ENCODE measurements at regions not wholly inside any gene's neighbourhood (a gene's known extent, or its start where the extent isn't known, plus 50 kb on each side); places are given as distances from the start of the nearest gene placed in this dataset.

DNA sequence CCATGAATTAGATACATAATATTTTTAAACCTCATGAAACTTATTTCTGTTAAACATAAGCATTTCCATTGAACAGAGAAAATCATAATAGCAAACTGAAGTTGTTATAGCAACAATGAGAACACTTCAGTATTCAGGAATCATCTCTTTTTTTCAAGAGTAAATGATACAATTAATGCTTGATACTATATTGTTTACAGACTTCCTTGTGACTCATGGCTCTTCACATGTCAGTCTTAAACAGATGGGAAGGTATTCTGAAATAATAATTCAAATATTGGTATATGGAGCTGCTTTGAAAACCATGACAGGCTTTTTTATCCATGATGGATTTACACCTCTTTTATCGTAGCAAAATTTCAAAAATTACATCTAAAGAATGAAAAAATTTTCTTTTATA is 226.5 kb upstream of the RBMS1 start:
- Mint-ChIP-seq H3K4me3 (ENCODE audit: unreplicated experiment) (no peak overlapping the region), H3K4me1 (ENCODE audit: low read depth, unreplicated experiment) (no peaks in the 10 kb centered on the region), H3K27me3 (ENCODE audit: unreplicated experiment) (no peaks in the 10 kb centered on the region), H3K36me3 (ENCODE audit: unreplicated experiment) (no peaks in the 10 kb centered on the region), H3K27ac (ENCODE audit: unreplicated experiment) (no peak overlapping the region), H3K9me3 (ENCODE audit: unreplicated experiment) (no peaks in the 10 kb centered on the region)
- no peak for TF ChIP-seq CTCF (IDR thresholded peaks at IDR 0.05; ENCODE audit: partially characterized antibody, unreplicated experiment)
- DNase-seq = no peak

DNA sequence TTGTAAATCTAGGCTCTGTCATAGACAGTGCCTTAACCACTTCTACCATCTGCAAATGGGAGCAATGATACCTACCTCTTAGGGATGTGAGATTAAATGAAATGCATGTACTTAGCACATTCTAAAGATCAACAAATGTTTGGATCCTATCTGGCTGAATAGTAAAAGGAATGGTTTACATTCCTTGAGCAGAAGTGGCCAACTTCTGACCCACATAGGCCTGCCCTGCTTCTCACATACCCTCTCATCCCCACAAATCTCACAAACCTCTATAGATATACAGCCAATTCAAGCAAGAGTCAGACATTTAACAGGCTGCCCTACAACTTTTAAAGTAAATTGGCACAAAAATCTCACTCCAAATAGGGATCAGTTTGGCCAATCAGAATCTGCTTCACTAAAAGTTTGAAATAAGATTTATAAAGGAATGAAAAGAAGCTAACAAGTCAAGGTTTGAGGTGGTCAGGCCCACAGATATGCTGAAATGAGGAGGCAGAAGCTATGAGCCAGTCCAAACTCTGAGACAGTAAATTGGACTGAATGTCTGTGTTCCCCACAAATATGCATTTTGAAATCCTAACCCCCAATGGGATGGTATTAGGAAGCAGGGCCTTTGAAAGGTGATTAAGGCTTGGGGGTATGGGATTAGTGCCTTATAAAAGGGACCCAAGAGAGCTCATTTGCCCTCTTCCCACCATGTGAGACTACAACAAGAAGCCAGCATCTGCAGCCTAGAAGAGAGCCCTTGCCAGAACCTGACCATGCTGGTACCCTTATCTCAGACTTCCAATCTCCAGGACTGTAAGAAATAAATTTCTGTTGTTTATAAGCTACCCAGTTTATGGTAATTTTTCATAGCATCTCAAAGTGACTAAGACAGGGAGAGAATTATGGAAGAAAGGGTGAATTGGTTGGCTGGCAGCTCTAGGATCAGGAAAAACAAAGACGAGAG is 227.8 kb upstream of the RBMS1 start:
- Mint-ChIP-seq H3K27ac (ENCODE audit: unreplicated experiment) (no peak overlapping the region), H3K9me3 (ENCODE audit: unreplicated experiment) (no peaks in the 10 kb centered on the region), H3K27me3 (ENCODE audit: unreplicated experiment) (no peaks in the 10 kb centered on the region), H3K4me1 (ENCODE audit: low read depth, unreplicated experiment) (no peaks in the 10 kb centered on the region), H3K36me3 (ENCODE audit: unreplicated experiment) (no peaks in the 10 kb centered on the region), H3K4me3 (ENCODE audit: unreplicated experiment) (no peak overlapping the region)
- DNase-seq = no peak
- no peak for TF ChIP-seq CTCF (IDR thresholded peaks at IDR 0.05; ENCODE audit: partially characterized antibody, unreplicated experiment)

DNA sequence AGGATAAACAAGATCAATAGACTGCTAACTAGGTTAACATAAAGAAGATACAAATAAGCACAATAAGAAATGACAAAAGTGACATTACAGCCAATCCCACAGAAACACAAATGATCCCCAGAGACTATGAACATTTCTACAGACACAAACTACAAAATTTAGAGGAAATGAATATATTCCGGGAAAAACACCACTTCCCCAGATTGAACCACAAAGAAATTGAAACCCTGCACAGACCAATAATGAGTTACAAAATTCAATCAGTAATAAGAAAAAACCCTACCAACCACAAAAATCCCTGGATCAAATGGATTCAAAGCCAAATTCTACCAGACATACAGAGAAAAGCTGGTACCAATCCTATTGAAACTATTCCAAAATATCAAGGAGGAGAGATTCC is 232.4 kb upstream of the RBMS1 start:
- Mint-ChIP-seq H3K9me3 (ENCODE audit: unreplicated experiment) (no peaks in the 10 kb centered on the region), H3K27ac (ENCODE audit: unreplicated experiment) (no peak overlapping the region), H3K4me3 (ENCODE audit: unreplicated experiment) (no peak overlapping the region), H3K27me3 (ENCODE audit: unreplicated experiment) (no peaks in the 10 kb centered on the region), H3K4me1 (ENCODE audit: low read depth, unreplicated experiment) (no peaks in the 10 kb centered on the region), H3K36me3 (ENCODE audit: unreplicated experiment) (no peaks in the 10 kb centered on the region)
- DNase-seq = no peak
- TF ChIP-seq CTCF (IDR thresholded peaks at IDR 0.05; ENCODE audit: partially characterized antibody, unreplicated experiment) = no peak

DNA sequence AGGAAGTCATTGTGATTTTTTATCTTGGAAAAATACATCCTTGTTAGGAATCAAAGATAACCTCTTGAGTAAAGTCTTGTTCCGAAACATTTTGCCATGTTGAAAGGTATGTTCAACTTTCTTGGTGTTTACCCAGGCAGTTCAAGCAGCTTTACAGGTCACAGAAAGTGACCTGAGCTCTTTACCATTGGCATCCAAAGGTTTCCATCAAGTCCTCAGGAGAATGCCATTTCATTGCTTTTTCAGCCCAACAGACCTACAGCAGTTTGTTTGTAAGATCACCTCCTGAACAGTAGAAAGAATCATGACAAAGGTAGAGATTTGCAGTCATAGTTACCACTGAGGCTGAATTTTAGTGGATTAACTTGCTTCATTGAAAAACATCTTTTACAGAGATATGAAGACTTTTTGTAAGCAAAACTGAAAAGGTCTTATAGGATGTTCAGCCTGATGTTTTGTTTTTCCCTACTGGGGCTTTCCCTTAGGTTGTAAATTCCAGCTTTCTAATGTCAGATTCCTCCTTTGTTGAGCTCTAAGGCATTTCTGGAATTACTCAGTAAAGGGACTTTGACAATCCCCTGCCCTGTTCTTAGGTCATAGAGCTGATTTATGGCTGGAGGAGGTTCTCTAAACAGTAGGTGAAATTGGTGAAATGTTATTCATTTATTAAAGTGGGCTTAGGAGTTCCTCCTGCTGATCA is 236.8 kb upstream of the RBMS1 start:
- H3K27ac Mint-ChIP-seq (ENCODE audit: unreplicated experiment) = no peak overlapping the region
- no peak overlapping the region for H3K4me3 Mint-ChIP-seq (ENCODE audit: unreplicated experiment)
- TF ChIP-seq CTCF (IDR thresholded peaks at IDR 0.05; ENCODE audit: partially characterized antibody, unreplicated experiment) = no peak
- no peaks in the 10 kb centered on the region for H3K9me3 Mint-ChIP-seq (ENCODE audit: unreplicated experiment)
- DNase-seq = no peak
- H3K27me3 Mint-ChIP-seq (ENCODE audit: unreplicated experiment) = no peaks in the 10 kb centered on the region
- H3K36me3 Mint-ChIP-seq (ENCODE audit: unreplicated experiment) = no peaks in the 10 kb centered on the region
- no peaks in the 10 kb centered on the region for H3K4me1 Mint-ChIP-seq (ENCODE audit: low read depth, unreplicated experiment)

- H3K4me1 Mint-ChIP-seq (ENCODE audit: low read depth, unreplicated experiment) = no peaks in the 10 kb centered on the region
- no peaks in the 10 kb centered on the region for H3K9me3 Mint-ChIP-seq (ENCODE audit: unreplicated experiment)
- no peak overlapping the region for H3K4me3 Mint-ChIP-seq (ENCODE audit: unreplicated experiment)
- no peak for DNase-seq
- TF ChIP-seq CTCF (IDR thresholded peaks at IDR 0.05; ENCODE audit: partially characterized antibody, unreplicated experiment) = no peak
- no peaks in the 10 kb centered on the region for H3K36me3 Mint-ChIP-seq (ENCODE audit: unreplicated experiment)
- no peaks in the 10 kb centered on the region for H3K27me3 Mint-ChIP-seq (ENCODE audit: unreplicated experiment)
- no peak overlapping the region for H3K27ac Mint-ChIP-seq (ENCODE audit: unreplicated experiment)
Measured at GRCh38 chr2:160731415-160731814, 237.8 kb upstream of the RBMS1 start.

Data from glutamatergic neuron (in vitro differentiated cells).